Stimulated activated CD8-positive, alpha-beta memory T cell treated with anti-CD3 and anti-CD28 coated beads, Interleukin-12 subunit alpha, Interleukin-12 subunit beta, amount 100 ng/mL, for 24 hours (primary cell): ENCODE measurements at regions not wholly inside any gene's neighbourhood (a gene's known extent, or its start where the extent isn't known, plus 50 kb on each side); places are given as distances from the start of the nearest gene placed in this dataset.
"Not testable (repeated sequence)": the region's sequence is repeated elsewhere in the genome, so short reads cannot be mapped to it uniquely, and the experiment has no call there.

Source experiments
- DNase-seq: peaks from one replicate; pipeline ENCODE4 v3.0.0-alpha.2; 2020; ENCODE audit errors: extremely low read depth

GRCh38 chr12:46087916-46088439 lies 97.6 kb upstream of the SCAF11 start:
- DNase-seq = no peak

- DNase-seq = no peak
Observed at GRCh38 chr12:46084666-46085631, 94.6 kb upstream of the SCAF11 start.

GRCh38 chr12:46082490-46083200 lies 92.3 kb upstream of the SCAF11 start:
- no peak for DNase-seq

- DNase-seq = no peak
Observed at GRCh38 chr12:46073321-46073720, 82.9 kb upstream of the SCAF11 start.

GRCh38 chr12:46071769-46072624 lies 81.6 kb upstream of the SCAF11 start:
- peak; percentile 12 for DNase-seq

- DNase-seq = no peak
Observed at GRCh38 chr12:46071335-46071734, 81.0 kb upstream of the SCAF11 start.

GRCh38 chr12:46067094-46067493 lies 76.7 kb upstream of the SCAF11 start:
- DNase-seq = no peak

- DNase-seq = no peak
Observed at GRCh38 chr12:46065412-46066166, 75.2 kb upstream of the SCAF11 start.

GRCh38 chr12:46064548-46064947 lies 74.2 kb upstream of the SCAF11 start:
- DNase-seq = no peak

- DNase-seq = not testable (repeated sequence)
Observed at GRCh38 chr12:46058697-46059096, 68.3 kb upstream of the SCAF11 start.

GRCh38 chr12:46050805-46051204 lies 60.4 kb upstream of the SCAF11 start:
- no peak for DNase-seq

GRCh38 chr12:46049665-46050064 lies 59.3 kb upstream of the SCAF11 start:
- no peak for DNase-seq

- no peak for DNase-seq
Observed at GRCh38 chr12:46046436-46046835, 56.1 kb upstream of the SCAF11 start.

GRCh38 chr12:46043972-46044520 lies 53.7 kb upstream of the SCAF11 start:
- no peak for DNase-seq
